Vagina (tissue), 2 donors: ENCODE measurements at regions not wholly inside any gene's neighbourhood (a gene's known extent, or its start where the extent isn't known, plus 50 kb on each side); places are given as distances from the start of the nearest gene placed in this dataset.

ENCODE experiments used
- POLR2AphosphoS5 ChIP-seq, 2 donors: sonication (generic); formaldehyde crosslinking; IDR thresholded peaks; one replicate each; pipeline ENCODE4 v1.9.0; 2017; ENCODE audit warnings: antibody characterized with exemption in 2 of 2, mild to moderate bottlenecking in 2 of 2, low read depth in 1 of 2; ENCODE audit not compliant: insufficient read depth in 1 of 2
- TF ChIP-seq, protein P1 (sequence below), 3 experiments: fragments of 450-650 bp in 2 of 3; fragments of 200-600 bp in 1 of 3; sonication (generic) in 1 of 3; IDR thresholded peaks; one replicate each; pipeline ENCODE4 v1.5.1; 2017 to 2019; ENCODE audit warnings: antibody characterized with exemption in 3 of 3, mild to moderate bottlenecking in 2 of 3, moderate library complexity in 2 of 3

DNA sequence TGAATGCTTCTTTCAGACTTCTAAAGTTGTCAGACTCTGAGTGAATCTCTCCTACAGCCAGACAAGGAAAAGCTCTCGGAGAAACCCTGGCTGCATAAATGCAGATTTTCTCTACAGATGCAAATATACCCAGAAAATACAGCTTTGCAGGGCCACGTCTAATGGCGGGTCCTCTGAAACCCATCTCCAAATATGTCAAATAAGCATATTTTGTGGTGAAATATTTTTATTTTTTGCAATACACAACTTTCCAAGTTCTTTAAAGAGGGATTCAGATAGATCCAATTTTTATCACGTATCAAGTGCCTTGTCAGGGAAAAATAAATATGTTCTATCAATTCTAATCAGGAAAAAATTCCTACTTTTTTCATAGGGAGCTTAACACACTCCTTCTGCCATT is 229.4 kb downstream of the SI start:
- TF ChIP-seq, protein P1, sequence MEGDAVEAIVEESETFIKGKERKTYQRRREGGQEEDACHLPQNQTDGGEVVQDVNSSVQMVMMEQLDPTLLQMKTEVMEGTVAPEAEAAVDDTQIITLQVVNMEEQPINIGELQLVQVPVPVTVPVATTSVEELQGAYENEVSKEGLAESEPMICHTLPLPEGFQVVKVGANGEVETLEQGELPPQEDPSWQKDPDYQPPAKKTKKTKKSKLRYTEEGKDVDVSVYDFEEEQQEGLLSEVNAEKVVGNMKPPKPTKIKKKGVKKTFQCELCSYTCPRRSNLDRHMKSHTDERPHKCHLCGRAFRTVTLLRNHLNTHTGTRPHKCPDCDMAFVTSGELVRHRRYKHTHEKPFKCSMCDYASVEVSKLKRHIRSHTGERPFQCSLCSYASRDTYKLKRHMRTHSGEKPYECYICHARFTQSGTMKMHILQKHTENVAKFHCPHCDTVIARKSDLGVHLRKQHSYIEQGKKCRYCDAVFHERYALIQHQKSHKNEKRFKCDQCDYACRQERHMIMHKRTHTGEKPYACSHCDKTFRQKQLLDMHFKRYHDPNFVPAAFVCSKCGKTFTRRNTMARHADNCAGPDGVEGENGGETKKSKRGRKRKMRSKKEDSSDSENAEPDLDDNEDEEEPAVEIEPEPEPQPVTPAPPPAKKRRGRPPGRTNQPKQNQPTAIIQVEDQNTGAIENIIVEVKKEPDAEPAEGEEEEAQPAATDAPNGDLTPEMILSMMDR (IDR thresholded peaks at IDR 0.05): no peak
- TF ChIP-seq POLR2AphosphoS5 (IDR thresholded peaks at IDR 0.05; ENCODE audit: insufficient read depth in 1 of 2, low read depth in 1 of 2): no peak
